Esophagus squamous epithelium (tissue), 4 donors: ENCODE measurements at regions not wholly inside any gene's neighbourhood (a gene's known extent, or its start where the extent isn't known, plus 50 kb on each side); places are given as distances from the start of the nearest gene placed in this dataset.

Experiments used
- CTCF ChIP-seq, 6 experiments: fragments of 450-650 bp in 4 of 6; fragments of 200-600 bp in 2 of 6; sonication (generic) in 2 of 6; IDR thresholded peaks; one replicate each; pipeline ENCODE4 v1.5.1; 2016 to 2019; ENCODE audit warnings: antibody characterized with exemption in 6 of 6, mild to moderate bottlenecking in 4 of 6, moderate library complexity in 4 of 6
- POLR2A ChIP-seq, 4 donors: fragments of 450-650 bp; IDR thresholded peaks; one replicate each; pipeline ENCODE4 v1.6.1; 2017; ENCODE audit warnings: antibody characterized with exemption in 4 of 4, mild to moderate bottlenecking in 4 of 4, moderate library complexity in 3 of 4

GRCh38 chr16:60091529-60091928, 1357.4 kb upstream of the GOT2 start:
- TF ChIP-seq CTCF (IDR thresholded peaks at IDR 0.05) (no peak), POLR2A (IDR thresholded peaks at IDR 0.05) (no peak)
